SK-N-SH (cell line): ENCODE measurements at regions not wholly inside any gene's neighbourhood (a gene's known extent, or its start where the extent isn't known, plus 50 kb on each side); places are given as distances from the start of the nearest gene placed in this dataset.

Experiments
- CTCF ChIA-PET: fragments of 300-600, 350-600 bp; formaldehyde crosslinking; extraction: SDS; loops from one replicate; lab custom pipeline; 2021; lab: Yijun Ruan, JAX
- POLR2A ChIA-PET: fragments of 350-600 bp; sonication (Branson Sonifier 250); formaldehyde crosslinking; extraction: SDS; loops from one replicate; lab custom pipeline; 2020; ENCODE audit warnings: antibody characterized with exemption, inconsistent platforms; lab: Yijun Ruan, JAX
- DNase-seq: peaks from one replicate; pipeline ENCODE4 v3.0.0; 2012
- H2AFZ ChIP-seq: fragments of 200-600 bp; sonication (generic); 2 replicates; pipeline ENCODE4 v1.8.1; 2016; ENCODE audit warnings: antibody characterized with exemption, mild to moderate bottlenecking, low read depth
- H3F3A ChIP-seq: fragments of 200-600 bp; sonication (generic); replicated peaks from 2 replicates; pipeline ENCODE3; 2016; ENCODE audit warnings: antibody characterized with exemption, mild to moderate bottlenecking; ENCODE audit not compliant: insufficient read depth
- H3K27ac ChIP-seq, 2 experiments: fragments of 200-500 bp in 1 of 2; fragments of 200-600 bp in 1 of 2; sonication (Bioruptor generic) in 1 of 2; sonication (generic), shearing (Covaris generic) in 1 of 2; 2 replicates each; pipeline versions ENCODE4 v1.5.1 to v1.6.1; 2014 to 2016; ENCODE audit warnings: low read depth in 2 of 2, inconsistent platforms in 1 of 2, low read length in 1 of 2, mild to moderate bottlenecking in 1 of 2, mixed read lengths in 1 of 2
- H3K27me3 ChIP-seq: fragments of 200-600 bp; sonication (generic), shearing (Covaris generic); 2 replicates; pipeline ENCODE4 v1.6.1; 2016; ENCODE audit warnings: mixed run types; ENCODE audit not compliant: insufficient read depth
- H3K36me3 ChIP-seq, 2 experiments: fragments of 200-500 bp in 1 of 2; fragments of 200-600 bp in 1 of 2; sonication (Bioruptor generic) in 1 of 2; sonication (generic) in 1 of 2; replicated peaks in 1 of 2; 2 replicates each; pipeline versions ENCODE3 to v1.5.1; 2014 to 2016; ENCODE audit warnings: low read length in 1 of 2, mild to moderate bottlenecking in 1 of 2; ENCODE audit not compliant: insufficient read depth in 2 of 2, control insufficient read depth in 1 of 2
- H3K4me1 ChIP-seq, 2 experiments: fragments of 200-500 bp in 1 of 2; fragments of 200-600 bp in 1 of 2; sonication (Bioruptor generic) in 1 of 2; sonication (generic), shearing (Covaris generic) in 1 of 2; 2 replicates each; pipeline versions ENCODE4 v1.5.1 to v1.6.1; 2014 to 2016; ENCODE audit warnings: low read depth in 1 of 2, low read length in 1 of 2, mixed run types in 1 of 2; ENCODE audit not compliant: insufficient read depth in 2 of 2, control insufficient read depth in 1 of 2
- H3K4me2 ChIP-seq: fragments of 200-600 bp; sonication (generic), shearing (Covaris generic); 2 replicates; pipeline ENCODE4 v1.6.1; 2017; ENCODE audit warnings: mixed run types
- H3K4me3 ChIP-seq, 2 experiments: fragments of 200-500 bp in 1 of 2; fragments of 200-600 bp in 1 of 2; sonication (Bioruptor generic) in 1 of 2; sonication (generic), shearing (Covaris generic) in 1 of 2; 2 replicates each; pipeline versions ENCODE4 v1.5.1 to v1.8.1; 2014 to 2016; ENCODE audit warnings: low read depth in 2 of 2, inconsistent platforms in 1 of 2, low read length in 1 of 2, mild to moderate bottlenecking in 1 of 2, mixed read lengths in 1 of 2, moderate library complexity in 1 of 2
- H3K79me2 ChIP-seq: fragments of 200-600 bp; sonication (generic); 2 replicates; pipeline ENCODE4 v1.8.1; 2017; ENCODE audit warnings: mild to moderate bottlenecking; ENCODE audit not compliant: insufficient read depth
- H3K9ac ChIP-seq: fragments of 200-600 bp; sonication (generic); 2 replicates; pipeline ENCODE4 v1.6.1; 2017; ENCODE audit warnings: mixed run types
- H3K9me2 ChIP-seq: fragments of 200-600 bp; sonication (generic); 2 replicates; pipeline ENCODE4 v1.6.1; 2017; ENCODE audit warnings: mixed run types
- H3K9me3 ChIP-seq: fragments of 200-600 bp; sonication (generic); 2 replicates; pipeline ENCODE4 v1.6.1; 2017; ENCODE audit warnings: mixed run types, mild to moderate bottlenecking, moderate library complexity
- H4K20me1 ChIP-seq: fragments of 200-600 bp; sonication (generic); 2 replicates; pipeline ENCODE4 v1.6.1; 2017; ENCODE audit warnings: mild to moderate bottlenecking, mixed run types; ENCODE audit not compliant: insufficient read depth
- ELF1 ChIP-seq: IDR thresholded peaks from 2 replicates; pipeline ENCODE4 v1.4.0; 2012
- EP300 ChIP-seq, 2 experiments: IDR thresholded peaks; 2 replicates each; pipeline versions ENCODE4 v1.4.0 to v1.6.1; 2012; ENCODE audit warnings: borderline replicate concordance in 1 of 2, low read depth in 1 of 2, low read length in 1 of 2
- EZH2phosphoT487 ChIP-seq: fragments of 200-600 bp; sonication (generic); IDR thresholded peaks from 2 replicates; pipeline ENCODE4 v1.6.1; 2017; ENCODE audit warnings: low read depth, mixed run types, mild to moderate bottlenecking, antibody characterized with exemption, moderate library complexity, borderline replicate concordance
- FOXM1 ChIP-seq: IDR thresholded peaks from 2 replicates; pipeline ENCODE4 v1.4.0; 2012; ENCODE audit warnings: low read depth, mild to moderate bottlenecking
- IRF3 ChIP-seq: fragments of 150-350 bp; IDR thresholded peaks from 2 replicates; pipeline ENCODE4 v1.6.1; 2016; ENCODE audit warnings: mild to moderate bottlenecking, low read depth, low read length
- MAX ChIP-seq: IDR thresholded peaks from 2 replicates; pipeline ENCODE4 v1.4.0; 2012; ENCODE audit warnings: low read depth
- RXRA ChIP-seq: IDR thresholded peaks from 2 replicates; pipeline ENCODE4 v1.4.0; 2012; ENCODE audit warnings: low read depth, mild to moderate bottlenecking, borderline replicate concordance
- TAF1 ChIP-seq: IDR thresholded peaks from 2 replicates; pipeline ENCODE4 v1.6.1; 2012; ENCODE audit warnings: low read depth, mild to moderate bottlenecking, low read length, moderate library complexity, borderline replicate concordance
- TEAD4 ChIP-seq: IDR thresholded peaks from 2 replicates; pipeline ENCODE4 v1.4.0; 2012; ENCODE audit warnings: mild to moderate bottlenecking, borderline replicate concordance; ENCODE audit not compliant: insufficient read depth
- USF1 ChIP-seq: IDR thresholded peaks from 2 replicates; pipeline ENCODE4 v1.4.0; 2012; ENCODE audit warnings: low read depth, borderline replicate concordance
- WGBS: methylation state at CpG from one replicate; pipeline ENCODE4 v1.1.6; 2017; ENCODE audit warnings: low lambda C conversion rate; 5-methylcytosine and 5-hydroxymethylcytosine counted together
- TF ChIP-seq, protein P1 (sequence below): IDR thresholded peaks from 2 replicates; pipeline ENCODE4 v1.6.1; 2012; ENCODE audit warnings: mild to moderate bottlenecking, low read depth, low read length, moderate library complexity

DNA sequence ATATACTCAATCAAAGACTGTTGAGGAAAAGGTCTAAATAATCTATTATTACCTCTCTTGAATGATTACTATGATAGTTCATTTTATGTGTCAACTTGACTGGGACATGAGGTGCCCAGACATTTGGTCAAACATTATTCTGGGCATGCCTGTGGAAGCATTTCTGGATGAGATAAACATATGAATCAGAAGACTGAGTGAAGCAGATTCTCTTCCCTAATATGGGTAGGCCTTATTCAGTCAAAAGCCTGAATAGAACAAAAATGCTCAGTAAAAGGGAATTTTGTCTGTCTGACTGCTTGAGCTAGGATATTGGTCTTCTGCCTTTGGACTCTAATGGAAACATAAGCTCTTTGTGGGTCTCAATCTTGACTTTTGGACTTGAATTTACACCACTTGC is 73.3 kb upstream of the SOX13 start (continued):
- TF ChIP-seq, protein P1, sequence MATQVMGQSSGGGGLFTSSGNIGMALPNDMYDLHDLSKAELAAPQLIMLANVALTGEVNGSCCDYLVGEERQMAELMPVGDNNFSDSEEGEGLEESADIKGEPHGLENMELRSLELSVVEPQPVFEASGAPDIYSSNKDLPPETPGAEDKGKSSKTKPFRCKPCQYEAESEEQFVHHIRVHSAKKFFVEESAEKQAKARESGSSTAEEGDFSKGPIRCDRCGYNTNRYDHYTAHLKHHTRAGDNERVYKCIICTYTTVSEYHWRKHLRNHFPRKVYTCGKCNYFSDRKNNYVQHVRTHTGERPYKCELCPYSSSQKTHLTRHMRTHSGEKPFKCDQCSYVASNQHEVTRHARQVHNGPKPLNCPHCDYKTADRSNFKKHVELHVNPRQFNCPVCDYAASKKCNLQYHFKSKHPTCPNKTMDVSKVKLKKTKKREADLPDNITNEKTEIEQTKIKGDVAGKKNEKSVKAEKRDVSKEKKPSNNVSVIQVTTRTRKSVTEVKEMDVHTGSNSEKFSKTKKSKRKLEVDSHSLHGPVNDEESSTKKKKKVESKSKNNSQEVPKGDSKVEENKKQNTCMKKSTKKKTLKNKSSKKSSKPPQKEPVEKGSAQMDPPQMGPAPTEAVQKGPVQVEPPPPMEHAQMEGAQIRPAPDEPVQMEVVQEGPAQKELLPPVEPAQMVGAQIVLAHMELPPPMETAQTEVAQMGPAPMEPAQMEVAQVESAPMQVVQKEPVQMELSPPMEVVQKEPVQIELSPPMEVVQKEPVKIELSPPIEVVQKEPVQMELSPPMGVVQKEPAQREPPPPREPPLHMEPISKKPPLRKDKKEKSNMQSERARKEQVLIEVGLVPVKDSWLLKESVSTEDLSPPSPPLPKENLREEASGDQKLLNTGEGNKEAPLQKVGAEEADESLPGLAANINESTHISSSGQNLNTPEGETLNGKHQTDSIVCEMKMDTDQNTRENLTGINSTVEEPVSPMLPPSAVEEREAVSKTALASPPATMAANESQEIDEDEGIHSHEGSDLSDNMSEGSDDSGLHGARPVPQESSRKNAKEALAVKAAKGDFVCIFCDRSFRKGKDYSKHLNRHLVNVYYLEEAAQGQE: no peak
- TF ChIP-seq EP300 (IDR thresholded peaks at IDR 0.05; ENCODE audit: borderline replicate concordance in 1 of 2, low read depth in 1 of 2, low read length in 1 of 2) (no peak), IRF3 (no peak), TEAD4 (no peak)

GRCh38 chr1:204001166-204001901 is 71.6 kb upstream of the SOX13 start:
- 15% methylated on average over 2 of the region's 2 CpGs for WGBS
- Histone ChIP-seq H3K4me1 (no peaks in the 10 kb centered on the region), H3K4me3 (no peak overlapping the region), H3K4me2 (no peak overlapping the region), H4K20me1 (no peaks in the 10 kb centered on the region), H3K9ac (no peak overlapping the region), H3K9me3 (no peaks in the 10 kb centered on the region), H3K36me3 (no peaks in the 10 kb centered on the region), H3K27me3 (no peaks in the 10 kb centered on the region), H3K79me2 (no peaks in the 10 kb centered on the region), H3F3A (no peaks in the 10 kb centered on the region), H3K9me2 (no peaks in the 10 kb centered on the region), H3K27ac (no peak overlapping the region), H2AFZ (no peak overlapping the region)
- ChIA-PET CTCF (interaction anchor here (0.6 kb wide), 1 partner anchor 8 kb away, joined by 3 read pairs; no protein-coding TSS in a partner anchor), POLR2A (no interaction called here)
- DNase-seq: no peak
- TF ChIP-seq FOXM1: no peak
- no peak for TF ChIP-seq MAX
- TF ChIP-seq USF1: no peak
- no peak for TF ChIP-seq IRF3
- TF ChIP-seq TAF1: no peak
- TF ChIP-seq RXRA: no peak
- no peak for TF ChIP-seq EZH2phosphoT487
- no peak for TF ChIP-seq ELF1
